GM23338 (cell line): ENCODE measurements at regions not wholly inside any gene's neighbourhood (a gene's known extent, or its start where the extent isn't known, plus 50 kb on each side); places are given as distances from the start of the nearest gene placed in this dataset.

Experiments used
- EZH2phosphoT487 ChIP-seq: fragments of 200-600 bp; sonication (generic); IDR thresholded peaks from one replicate; pipeline ENCODE4 v1.8.1; 2018; ENCODE audit warnings: antibody characterized with exemption; ENCODE audit not compliant: unreplicated experiment
- NANOG ChIP-seq: IDR thresholded peaks from 2 replicates; pipeline ENCODE4 v1.6.1; 2016; ENCODE audit warnings: antibody characterized with exemption, borderline replicate concordance
- POLR2AphosphoS5 ChIP-seq: IDR thresholded peaks from 2 replicates; pipeline ENCODE4 v1.6.1; 2016; ENCODE audit warnings: antibody characterized with exemption, low read depth
- TF ChIP-seq, protein P1 (sequence below): IDR thresholded peaks from one replicate; pipeline ENCODE4 v1.6.1; 2018; ENCODE audit warnings: antibody characterized with exemption; ENCODE audit not compliant: unreplicated experiment
- TF ChIP-seq, protein P2 (sequence below), 2 experiments: fragments of 200-600 bp in 1 of 2; sonication (generic) in 1 of 2; conservative IDR thresholded peaks; 2 replicates each; pipeline versions ENCODE4 v1.5.1 to v1.6.1; 2016 to 2017; ENCODE audit warnings: antibody characterized with exemption in 2 of 2, low read depth in 2 of 2, mild to moderate bottlenecking in 2 of 2, moderate library complexity in 1 of 2

DNA sequence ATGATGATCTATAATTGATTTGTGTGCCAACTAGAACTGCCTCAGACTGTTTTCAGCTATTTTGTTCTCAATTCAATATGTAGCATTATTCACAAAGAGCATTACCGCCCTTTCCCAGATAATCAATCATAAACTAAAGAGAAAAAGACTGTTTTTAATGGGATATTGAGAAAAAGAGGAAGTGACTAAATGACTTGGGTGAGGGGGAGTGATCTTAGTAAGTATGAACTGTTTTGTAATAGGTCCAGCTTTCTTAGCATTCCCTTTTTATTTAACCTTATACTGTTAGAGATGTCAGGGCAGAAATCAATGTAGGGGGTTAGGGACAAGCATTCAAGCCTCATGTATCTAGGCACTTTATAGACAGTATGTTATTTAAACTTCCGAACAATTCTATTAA lies 157.8 kb upstream of the DPYD start:
- TF ChIP-seq, protein P1, sequence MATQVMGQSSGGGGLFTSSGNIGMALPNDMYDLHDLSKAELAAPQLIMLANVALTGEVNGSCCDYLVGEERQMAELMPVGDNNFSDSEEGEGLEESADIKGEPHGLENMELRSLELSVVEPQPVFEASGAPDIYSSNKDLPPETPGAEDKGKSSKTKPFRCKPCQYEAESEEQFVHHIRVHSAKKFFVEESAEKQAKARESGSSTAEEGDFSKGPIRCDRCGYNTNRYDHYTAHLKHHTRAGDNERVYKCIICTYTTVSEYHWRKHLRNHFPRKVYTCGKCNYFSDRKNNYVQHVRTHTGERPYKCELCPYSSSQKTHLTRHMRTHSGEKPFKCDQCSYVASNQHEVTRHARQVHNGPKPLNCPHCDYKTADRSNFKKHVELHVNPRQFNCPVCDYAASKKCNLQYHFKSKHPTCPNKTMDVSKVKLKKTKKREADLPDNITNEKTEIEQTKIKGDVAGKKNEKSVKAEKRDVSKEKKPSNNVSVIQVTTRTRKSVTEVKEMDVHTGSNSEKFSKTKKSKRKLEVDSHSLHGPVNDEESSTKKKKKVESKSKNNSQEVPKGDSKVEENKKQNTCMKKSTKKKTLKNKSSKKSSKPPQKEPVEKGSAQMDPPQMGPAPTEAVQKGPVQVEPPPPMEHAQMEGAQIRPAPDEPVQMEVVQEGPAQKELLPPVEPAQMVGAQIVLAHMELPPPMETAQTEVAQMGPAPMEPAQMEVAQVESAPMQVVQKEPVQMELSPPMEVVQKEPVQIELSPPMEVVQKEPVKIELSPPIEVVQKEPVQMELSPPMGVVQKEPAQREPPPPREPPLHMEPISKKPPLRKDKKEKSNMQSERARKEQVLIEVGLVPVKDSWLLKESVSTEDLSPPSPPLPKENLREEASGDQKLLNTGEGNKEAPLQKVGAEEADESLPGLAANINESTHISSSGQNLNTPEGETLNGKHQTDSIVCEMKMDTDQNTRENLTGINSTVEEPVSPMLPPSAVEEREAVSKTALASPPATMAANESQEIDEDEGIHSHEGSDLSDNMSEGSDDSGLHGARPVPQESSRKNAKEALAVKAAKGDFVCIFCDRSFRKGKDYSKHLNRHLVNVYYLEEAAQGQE: no peak
- TF ChIP-seq, protein P2, sequence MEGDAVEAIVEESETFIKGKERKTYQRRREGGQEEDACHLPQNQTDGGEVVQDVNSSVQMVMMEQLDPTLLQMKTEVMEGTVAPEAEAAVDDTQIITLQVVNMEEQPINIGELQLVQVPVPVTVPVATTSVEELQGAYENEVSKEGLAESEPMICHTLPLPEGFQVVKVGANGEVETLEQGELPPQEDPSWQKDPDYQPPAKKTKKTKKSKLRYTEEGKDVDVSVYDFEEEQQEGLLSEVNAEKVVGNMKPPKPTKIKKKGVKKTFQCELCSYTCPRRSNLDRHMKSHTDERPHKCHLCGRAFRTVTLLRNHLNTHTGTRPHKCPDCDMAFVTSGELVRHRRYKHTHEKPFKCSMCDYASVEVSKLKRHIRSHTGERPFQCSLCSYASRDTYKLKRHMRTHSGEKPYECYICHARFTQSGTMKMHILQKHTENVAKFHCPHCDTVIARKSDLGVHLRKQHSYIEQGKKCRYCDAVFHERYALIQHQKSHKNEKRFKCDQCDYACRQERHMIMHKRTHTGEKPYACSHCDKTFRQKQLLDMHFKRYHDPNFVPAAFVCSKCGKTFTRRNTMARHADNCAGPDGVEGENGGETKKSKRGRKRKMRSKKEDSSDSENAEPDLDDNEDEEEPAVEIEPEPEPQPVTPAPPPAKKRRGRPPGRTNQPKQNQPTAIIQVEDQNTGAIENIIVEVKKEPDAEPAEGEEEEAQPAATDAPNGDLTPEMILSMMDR (conservative IDR thresholded peaks at IDR 0.05; ENCODE audit: low read depth in 2 of 2): no peak
- TF ChIP-seq NANOG (no peak), POLR2AphosphoS5 (no peak), EZH2phosphoT487 (no peak)
